Thymus (tissue), 11 donors: ENCODE measurements at regions not wholly inside any gene's neighbourhood (a gene's known extent, or its start where the extent isn't known, plus 50 kb on each side); places are given as distances from the start of the nearest gene placed in this dataset.

Experiments
- DNase-seq, 9 donors: peaks; one replicate each; pipeline ENCODE4 v3.0.0-alpha.2; 2013; ENCODE audit warnings: low spot score in 9 of 9, low read depth in 6 of 9, missing footprints in 1 of 9
- H3K27ac ChIP-seq, 2 donors: one replicate each; pipeline ENCODE4 v1.5.1; 2013; ENCODE audit warnings: control low read depth in 1 of 2, low read depth in 1 of 2, low read length in 1 of 2, mild to moderate bottlenecking in 1 of 2, moderate library complexity in 1 of 2
- H3K27me3 ChIP-seq, 2 donors: one replicate each; pipeline ENCODE4 v1.5.1; 2013; ENCODE audit warnings: low read length in 1 of 2; ENCODE audit not compliant: control insufficient read depth in 2 of 2, insufficient read depth in 1 of 2
- H3K36me3 ChIP-seq, 2 donors: one replicate each; pipeline ENCODE4 v1.5.1; 2013; ENCODE audit warnings: low read length in 1 of 2, mild to moderate bottlenecking in 1 of 2, moderate library complexity in 1 of 2; ENCODE audit not compliant: control insufficient read depth in 2 of 2, insufficient read depth in 2 of 2
- H3K4me1 ChIP-seq, 2 donors: one replicate each; pipeline ENCODE4 v1.5.1; 2013; ENCODE audit warnings: low read length in 2 of 2; ENCODE audit not compliant: control insufficient read depth in 2 of 2, insufficient read depth in 2 of 2
- H3K4me3 ChIP-seq, 2 donors: one replicate each; pipeline ENCODE4 v1.5.1; 2013; ENCODE audit warnings: low read length in 2 of 2, control low read depth in 1 of 2, mild to moderate bottlenecking in 1 of 2
- H3K9me3 ChIP-seq, 2 donors: one replicate each; pipeline ENCODE4 v1.5.1; 2013; ENCODE audit warnings: low read length in 1 of 2, mild to moderate bottlenecking in 1 of 2; ENCODE audit not compliant: control insufficient read depth in 2 of 2, insufficient read depth in 1 of 2
- WGBS: extraction: QIAGEN DNeasy Blood & Tissue Kit; methylation state at CpG from one replicate; pipeline ENCODE4 v1.1.7; 2013; 5-methylcytosine and 5-hydroxymethylcytosine counted together
- donor health status: healthy.

DNA sequence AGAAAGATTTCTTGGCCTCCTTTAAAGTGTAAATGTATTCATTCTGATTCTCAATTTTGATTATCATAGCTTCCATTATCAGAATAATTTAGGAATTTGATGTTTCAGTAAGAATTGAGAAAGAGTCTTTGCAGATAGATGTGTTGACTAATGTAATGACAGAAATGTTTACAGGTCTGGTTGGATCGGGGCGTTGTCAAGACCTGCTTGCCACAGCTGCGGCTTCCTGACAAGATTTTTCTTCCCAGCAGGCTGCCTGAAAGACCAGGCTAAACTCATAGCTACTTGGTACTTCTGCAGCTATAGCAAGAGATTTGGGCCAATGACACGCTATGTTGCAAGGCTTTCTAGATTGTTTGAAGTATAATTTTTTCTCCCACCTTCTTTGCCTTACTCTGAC, 91.5 kb upstream of the ANKRD50 start:
- Histone ChIP-seq H3K27me3 (no peaks in the 10 kb centered on the region), H3K4me3 (no peak overlapping the region), H3K27ac (no peak overlapping the region), H3K36me3 (no peaks in the 10 kb centered on the region), H3K4me1 (no peaks in the 10 kb centered on the region), H3K9me3 (no peaks in the 10 kb centered on the region)
- WGBS: 89% methylated on average over 4 of the region's 4 CpGs
- no peak for DNase-seq

DNA sequence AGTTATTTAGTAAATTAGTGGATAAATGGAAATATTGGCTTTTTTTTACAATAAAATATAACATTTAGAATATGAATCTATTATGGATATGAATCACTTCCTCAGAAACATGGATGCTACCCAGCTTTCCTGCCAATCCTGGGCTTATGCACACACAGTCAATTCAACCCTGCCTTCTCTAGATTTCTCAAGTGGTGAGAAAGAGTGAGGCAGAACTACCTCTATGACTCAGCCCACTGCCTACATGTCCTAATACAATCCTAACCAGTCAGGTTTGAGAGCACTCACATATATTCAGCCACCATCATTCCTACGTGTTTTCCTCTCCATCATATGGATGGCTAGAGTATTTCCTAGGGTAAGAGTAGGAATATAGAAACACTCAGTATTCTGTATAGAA, 91.1 kb upstream of the ANKRD50 start:
- no peaks in the 10 kb centered on the region for H3K4me1 ChIP-seq
- no peak for DNase-seq
- H3K4me3 ChIP-seq: no peak overlapping the region
- H3K36me3 ChIP-seq: no peaks in the 10 kb centered on the region
- no peak overlapping the region for H3K27ac ChIP-seq
- H3K9me3 ChIP-seq: no peaks in the 10 kb centered on the region
- no peaks in the 10 kb centered on the region for H3K27me3 ChIP-seq
- 88% methylated on average over 1 of the region's 1 CpG for WGBS

DNA sequence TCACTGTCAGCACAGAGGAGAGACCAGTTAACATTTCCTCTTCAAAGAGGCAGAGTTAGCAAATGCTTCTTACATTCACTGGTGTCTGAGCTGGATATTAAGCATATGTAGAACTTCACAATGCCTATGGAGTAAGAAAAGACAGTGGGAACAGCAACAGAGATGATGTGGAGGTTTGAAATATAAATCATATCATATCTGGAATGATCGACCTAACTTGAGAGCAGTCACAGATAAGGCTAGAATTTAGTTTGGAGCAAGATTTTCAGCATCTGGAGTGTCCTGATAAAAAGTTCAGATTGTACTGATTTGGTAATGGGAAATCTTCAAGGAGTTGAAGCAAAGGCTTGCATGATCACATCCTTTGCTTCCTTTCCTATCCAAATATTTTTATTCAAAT, 90.5 kb upstream of the ANKRD50 start:
- Histone ChIP-seq H3K9me3 (no peaks in the 10 kb centered on the region), H3K27ac (no peak overlapping the region), H3K27me3 (no peaks in the 10 kb centered on the region), H3K4me1 (no peaks in the 10 kb centered on the region), H3K4me3 (no peak overlapping the region), H3K36me3 (no peaks in the 10 kb centered on the region)
- 61% methylated on average over 1 of the region's 1 CpG for WGBS
- no peak for DNase-seq

DNA sequence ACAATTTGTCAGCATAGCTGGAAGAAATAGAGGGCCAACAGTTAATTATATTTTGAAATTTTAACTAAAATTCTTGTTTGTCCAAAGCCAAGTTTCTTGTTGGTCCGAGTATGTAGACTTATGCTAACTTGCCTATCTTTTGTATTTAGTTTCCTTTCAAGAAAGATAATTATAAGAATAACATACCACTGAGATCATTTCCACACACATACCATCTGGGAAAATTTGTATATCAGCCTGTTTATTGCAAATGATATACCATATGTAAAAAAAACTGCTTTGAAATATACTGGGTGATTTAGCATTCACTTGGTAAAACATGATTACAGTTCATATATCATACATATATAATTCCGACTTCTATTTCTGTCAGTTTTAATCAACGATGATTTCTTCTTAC, 84.7 kb upstream of the ANKRD50 start:
- Histone ChIP-seq H3K27me3 (no peaks in the 10 kb centered on the region), H3K36me3 (no peaks in the 10 kb centered on the region), H3K4me3 (no peak overlapping the region), H3K9me3 (no peaks in the 10 kb centered on the region), H3K4me1 (no peaks in the 10 kb centered on the region), H3K27ac (no peak overlapping the region)
- DNase-seq: no peak
- WGBS: 92% methylated on average over 3 of the region's 3 CpGs

DNA sequence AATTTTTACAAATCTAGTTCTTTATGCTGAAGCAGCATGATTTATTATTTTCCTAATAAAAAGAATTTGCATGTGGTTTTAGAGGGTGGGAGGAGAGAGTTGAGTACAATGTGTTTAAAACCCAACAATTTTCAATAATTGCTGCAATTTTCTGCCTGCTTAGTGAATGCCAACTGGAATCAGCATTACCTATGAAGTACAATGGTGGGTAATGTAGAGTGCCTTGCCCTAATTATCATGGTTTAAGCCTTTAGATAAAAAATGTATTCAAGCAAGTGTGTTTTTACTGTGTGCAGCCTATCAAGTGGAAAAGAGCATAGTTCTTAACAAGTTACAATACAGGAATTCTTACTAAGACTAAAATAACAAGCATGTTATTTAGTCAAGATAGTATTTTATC, 77.9 kb upstream of the ANKRD50 start:
- no peaks in the 10 kb centered on the region for H3K4me1 ChIP-seq
- no peaks in the 10 kb centered on the region for H3K9me3 ChIP-seq
- no peak overlapping the region for H3K4me3 ChIP-seq
- no peaks in the 10 kb centered on the region for H3K27me3 ChIP-seq
- H3K27ac ChIP-seq: no peak overlapping the region
- H3K36me3 ChIP-seq: no peaks in the 10 kb centered on the region
- DNase-seq: no peak

DNA sequence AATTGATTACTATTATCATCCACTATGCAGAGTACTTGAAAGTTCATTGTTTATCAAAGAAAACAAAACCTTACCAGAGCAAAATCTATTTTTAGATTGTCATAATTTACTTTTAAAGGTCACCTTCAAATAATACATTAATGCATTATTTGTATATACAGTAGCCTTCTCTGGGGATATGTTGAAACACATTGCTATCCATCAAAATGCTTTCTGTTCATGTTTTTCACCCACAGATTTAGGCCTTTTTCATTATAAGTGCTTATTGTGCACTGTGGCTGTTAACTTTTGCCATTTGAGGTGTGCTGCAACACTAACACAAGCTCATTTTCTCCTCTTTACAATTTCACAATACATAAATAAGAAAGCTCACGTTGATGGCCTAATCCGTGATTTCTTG, 74.1 kb upstream of the ANKRD50 start:
- Histone ChIP-seq H3K4me3 (no peak overlapping the region), H3K27me3 (no peaks in the 10 kb centered on the region), H3K36me3 (no peaks in the 10 kb centered on the region), H3K27ac (no peak overlapping the region), H3K4me1 (no peaks in the 10 kb centered on the region), H3K9me3 (no peaks in the 10 kb centered on the region)
- DNase-seq: no peak
- 92% methylated on average over 2 of the region's 2 CpGs for WGBS

- H3K27me3 ChIP-seq: no peaks in the 10 kb centered on the region
- H3K27ac ChIP-seq: no peak overlapping the region
- H3K36me3 ChIP-seq: no peaks in the 10 kb centered on the region
- WGBS: 82% methylated on average over 1 of the region's 1 CpG
- H3K4me1 ChIP-seq: no peaks in the 10 kb centered on the region
- DNase-seq: no peak
- no peaks in the 10 kb centered on the region for H3K9me3 ChIP-seq
- H3K4me3 ChIP-seq: no peak overlapping the region
Observed at GRCh38 chr4:124785645-124786044, 73.1 kb upstream of the ANKRD50 start.

- Histone ChIP-seq H3K27me3 (no peaks in the 10 kb centered on the region), H3K27ac (no peak overlapping the region), H3K4me1 (no peaks in the 10 kb centered on the region), H3K9me3 (no peaks in the 10 kb centered on the region), H3K36me3 (no peaks in the 10 kb centered on the region), H3K4me3 (no peak overlapping the region)
- no peak for DNase-seq
Observed at GRCh38 chr4:124783847-124784246, 71.3 kb upstream of the ANKRD50 start.

GRCh38 chr4:124777007-124777406, 64.5 kb upstream of the ANKRD50 start:
- H3K9me3 ChIP-seq: no peaks in the 10 kb centered on the region

More at GRCh38 chr4:124777007-124777406, 64.5 kb upstream of the ANKRD50 start:
- no peak overlapping the region for H3K27ac ChIP-seq
- H3K4me1 ChIP-seq: no peaks in the 10 kb centered on the region
- H3K4me3 ChIP-seq: no peak overlapping the region
- no peak for DNase-seq
- no peaks in the 10 kb centered on the region for H3K36me3 ChIP-seq
- H3K27me3 ChIP-seq: no peaks in the 10 kb centered on the region
- WGBS: 95% methylated on average over 1 of the region's 1 CpG
